B cell (primary cell): ENCODE measurements at regions not wholly inside any gene's neighbourhood (a gene's known extent, or its start where the extent isn't known, plus 50 kb on each side); places are given as distances from the start of the nearest gene placed in this dataset.

ENCODE experiments used
- ATAC-seq: fragments of 200-7000 bp; cut with Tn5 transposase; one replicate; pipeline ENCODE4 v1.10.0; 2021; ENCODE audit warnings: low read depth, mild to moderate bottlenecking, moderate number of reproducible peaks, moderate library complexity
- CTCF ChIA-PET: fragments of 350-600 bp; sonication (Branson Sonifier 250); formaldehyde crosslinking; loops from one replicate; lab custom pipeline; 2021; ENCODE audit warnings: antibody characterized with exemption, inconsistent platforms; lab: Charles Lee
- POLR2A ChIA-PET: fragments of 350-600 bp; sonication (Branson Sonifier 250); formaldehyde crosslinking; loops from one replicate; lab custom pipeline; 2021; ENCODE audit warnings: antibody characterized with exemption; lab: Charles Lee
- DNase-seq: peaks from one replicate; pipeline ENCODE4 v3.0.0; 2013
- H2AFZ ChIP-seq: 2 replicates; pipeline ENCODE4 v1.6.1; 2012; ENCODE audit warnings: mild to moderate bottlenecking, low read depth, low read length; ENCODE audit not compliant: insufficient read depth, poor library complexity, severe bottlenecking
- H3K27ac ChIP-seq, 2 donors: 1 replicate in 1 of 2; 2 replicates in 1 of 2; pipeline ENCODE4 v1.5.1; 2012 to 2013; ENCODE audit warnings: low read length in 2 of 2, mild to moderate bottlenecking in 2 of 2, moderate library complexity in 1 of 2
- H3K27me3 ChIP-seq, 4 experiments: fragments of 200-600 bp in 1 of 4; sonication (generic) in 1 of 4; replicated peaks in 1 of 4; 1 replicate in 2 of 4; 2 replicates in 2 of 4; pipeline versions ENCODE4 v1.6.1 to v1.7.0; 2013 to 2016; ENCODE audit warnings: low read length in 3 of 4, mild to moderate bottlenecking in 2 of 4, mixed read lengths in 1 of 4, moderate library complexity in 1 of 4; ENCODE audit not compliant: insufficient read depth in 4 of 4, control insufficient read depth in 3 of 4; ENCODE audit errors: control extremely low read depth in 1 of 4
- H3K36me3 ChIP-seq, 2 experiments: replicated peaks in 1 of 2; 1 replicate in 1 of 2; 2 replicates in 1 of 2; pipeline versions ENCODE4 v1.6.1 to v1.7.1; 2013; ENCODE audit warnings: low read length in 1 of 2; ENCODE audit not compliant: insufficient read depth in 2 of 2, control insufficient read depth in 1 of 2; ENCODE audit errors: control extremely low read depth in 1 of 2, extremely low read depth in 1 of 2
- H3K4me1 ChIP-seq, 2 donors: fragments of 200-600 bp in 1 of 2; sonication (generic) in 1 of 2; 1 replicate in 1 of 2; 2 replicates in 1 of 2; pipeline versions ENCODE4 v1.5.1 to v1.6.1; 2013 to 2017; ENCODE audit warnings: low read length in 2 of 2; ENCODE audit not compliant: control insufficient read depth in 2 of 2, insufficient read depth in 2 of 2
- H3K4me2 ChIP-seq: replicated peaks from 2 replicates; pipeline ENCODE3; 2012; ENCODE audit warnings: mild to moderate bottlenecking, low read depth, low read length; ENCODE audit not compliant: poor library complexity, severe bottlenecking
- H3K4me3 ChIP-seq, 5 experiments: fragments of 200-600 bp in 1 of 5; sonication (generic) in 1 of 5; 1 replicate in 3 of 5; 2 replicates in 2 of 5; pipeline versions ENCODE4 v1.5.1 to v1.7.0; 2011 to 2016; ENCODE audit warnings: low read length in 4 of 5, mild to moderate bottlenecking in 4 of 5, low read depth in 2 of 5, control low read depth in 1 of 5, moderate library complexity in 1 of 5; ENCODE audit not compliant: insufficient read depth in 1 of 5; ENCODE audit errors: control extremely low read depth in 1 of 5, extremely low read depth in 1 of 5
- H3K79me2 ChIP-seq: fragments of 200-600 bp; sonication (generic); one replicate; pipeline ENCODE4 v1.6.0; 2016; ENCODE audit warnings: low read length; ENCODE audit not compliant: control insufficient read depth, insufficient read depth
- H3K9ac ChIP-seq: fragments of 200-600 bp; sonication (generic); 2 replicates; pipeline ENCODE4 v1.6.1; 2017; ENCODE audit warnings: mild to moderate bottlenecking, low read length, moderate library complexity
- H3K9me3 ChIP-seq, 3 donors: one replicate each; pipeline versions ENCODE4 v1.6.1 to v1.7.1; 2013; ENCODE audit warnings: low read length in 2 of 3; ENCODE audit not compliant: control insufficient read depth in 2 of 3, insufficient read depth in 1 of 3; ENCODE audit errors: control extremely low read depth in 1 of 3
- H4K20me1 ChIP-seq: 2 replicates; pipeline ENCODE4 v1.6.0; 2012; ENCODE audit warnings: mild to moderate bottlenecking, low read length; ENCODE audit not compliant: insufficient read depth, control insufficient read depth, poor library complexity, severe bottlenecking
- H3K27ac Mint-ChIP-seq: one replicate; pipeline ENCODE4 v1.8.0; 2021; ENCODE audit warnings: mixed read lengths
- H3K27me3 Mint-ChIP-seq: one replicate; pipeline ENCODE4 v1.8.0; 2021; ENCODE audit warnings: mixed read lengths
- H3K4me1 Mint-ChIP-seq: one replicate; pipeline ENCODE4 v1.8.0; 2021; ENCODE audit warnings: mixed read lengths
- H3K4me3 Mint-ChIP-seq: one replicate; pipeline ENCODE4 v1.8.0; 2021; ENCODE audit warnings: mixed read lengths
- H3K9me3 Mint-ChIP-seq: one replicate; pipeline ENCODE4 v1.8.0; 2022; ENCODE audit warnings: mixed read lengths; ENCODE audit not compliant: insufficient read depth
- CTCF ChIP-seq: fragments of 200-600 bp; IDR thresholded peaks from one replicate; pipeline ENCODE4 v1.8.0; 2022; ENCODE audit warnings: antibody characterized with exemption, mild to moderate bottlenecking
- EZH2 ChIP-seq: IDR thresholded peaks from 2 replicates; pipeline ENCODE4 v1.6.1; 2012; ENCODE audit warnings: borderline replicate concordance, low read depth, mild to moderate bottlenecking, moderate library complexity, low read length; ENCODE audit not compliant: insufficient read depth, poor library complexity, severe bottlenecking
- WGBS: methylation state at CpG from one replicate; pipeline ENCODE4 v1.1.5; 2013; ENCODE audit warnings: missing lambda C conversion rate; ENCODE audit not compliant: insufficient coverage; 5-methylcytosine and 5-hydroxymethylcytosine counted together
- intact Hi-C: fragments of 100-400 bp; cut with micrococcal nuclease; formaldehyde crosslinking; loops from one replicate; pipeline ENCODE4 v1.10.0; 2022

- Mint-ChIP-seq H3K4me1 (no peaks in the 10 kb centered on the region), H3K27me3 (no peaks in the 10 kb centered on the region), H3K9me3 (peaks cover 3% of the 10 kb centered on the region), H3K4me3 (no peak overlapping the region), H3K27ac (no peak overlapping the region)
- Histone ChIP-seq H4K20me1 (no peaks in the 10 kb centered on the region), H3K79me2 (no peaks in the 10 kb centered on the region), H3K9me3 (no peaks in the 10 kb centered on the region), H3K9ac (no peak overlapping the region), H3K4me3 (no peak overlapping the region), H3K27ac (no peak overlapping the region), H2AFZ (no peak overlapping the region), H3K4me2 (no peak overlapping the region), H3K27me3 (no peaks in the 10 kb centered on the region), H3K4me1 (no peaks in the 10 kb centered on the region), H3K36me3 (no peaks in the 10 kb centered on the region)
- TF ChIP-seq CTCF (no peak), EZH2 (no peak)
- POLR2A ChIA-PET, result no interaction called here
- no CpG with 5 or more reads among the region's 2 CpGs for WGBS
- CTCF ChIA-PET, result no interaction called here
- no peak for DNase-seq
- intact Hi-C loops, result no loop called here
- no peak for ATAC-seq
These were observed 1142.5 kb upstream of the IGFBP7 start for GRCh38 chr4:58252656-58253055.

- Histone ChIP-seq H3K4me2 (no peak overlapping the region), H3K27ac (no peak overlapping the region), H3K9me3 (peaks cover 0 to 9% (median 0%) of the 10 kb centered on the region in 3 donors), H3K9ac (no peak overlapping the region), H3K36me3 (no peaks in the 10 kb centered on the region), H2AFZ (no peak overlapping the region), H3K79me2 (no peaks in the 10 kb centered on the region), H4K20me1 (no peaks in the 10 kb centered on the region), H3K4me1 (no peaks in the 10 kb centered on the region), H3K27me3 (no peaks in the 10 kb centered on the region), H3K4me3 (no peak overlapping the region)
- DNase-seq (no peak), ATAC-seq (no peak)
- ChIA-PET POLR2A (no interaction called here), CTCF (no interaction called here)
- whole genome bisulfite sequencing, result no CpG with 5 or more reads among the region's 3 CpGs
- Mint-ChIP-seq H3K4me1 (no peaks in the 10 kb centered on the region), H3K27me3 (no peaks in the 10 kb centered on the region), H3K27ac (no peak overlapping the region), H3K4me3 (no peak overlapping the region), H3K9me3 (peaks cover 4% of the 10 kb centered on the region)
- intact Hi-C loops, result no loop called here
- TF ChIP-seq CTCF, result no peak
- no peak for TF ChIP-seq EZH2
These were observed 1137.6 kb upstream of the IGFBP7 start for GRCh38 chr4:58247792-58248191.
